ENCODE measurements at regions not wholly inside any gene's neighbourhood (a gene's known extent, or its start where the extent isn't known, plus 50 kb on each side); places are given as distances from the start of the nearest gene placed in this dataset.

DNA sequence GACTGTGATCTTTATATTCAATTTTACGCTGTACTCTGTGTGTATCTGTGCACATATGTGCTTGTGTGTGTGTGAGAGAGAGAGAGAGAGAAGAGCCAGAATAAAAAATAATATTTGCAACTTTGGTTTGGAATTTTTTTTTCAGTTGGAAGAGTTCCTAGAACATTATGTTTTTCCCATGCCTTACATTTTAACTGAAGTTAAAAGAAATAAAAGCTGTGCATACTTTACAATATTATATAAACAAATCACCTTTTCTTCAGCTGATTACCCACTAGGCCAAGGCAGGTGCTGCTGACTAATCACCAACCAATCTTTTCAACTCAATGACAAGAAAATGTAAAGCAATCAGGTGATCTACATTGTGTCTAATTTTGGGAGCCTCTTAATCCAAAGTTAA, 366.3 kb downstream of the NYAP2 start:
- no peak overlapping the region for H3K4me3 ChIP-seq (ENCODE audit: low read depth, low read length)
- DNase-seq (ENCODE audit: low read depth) = no peak

DNA sequence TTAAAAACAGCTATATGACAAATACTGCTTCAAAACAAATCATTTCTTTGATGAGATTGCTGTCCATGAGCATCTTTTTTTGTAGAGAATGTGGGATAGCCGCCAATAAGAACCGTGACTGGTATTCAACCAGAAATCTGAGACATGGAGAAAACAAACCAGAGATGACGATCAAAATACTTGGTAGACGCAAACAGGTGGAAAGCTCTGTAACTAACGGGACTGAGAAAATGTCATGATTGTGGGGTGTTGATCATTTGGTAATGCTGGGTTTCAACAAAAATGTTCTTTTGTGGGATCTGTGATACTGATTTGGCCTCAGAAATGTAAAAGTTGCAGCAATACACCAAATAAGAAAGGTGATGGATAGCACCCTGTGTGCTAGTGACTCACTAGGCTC, 364.8 kb downstream of the NYAP2 start:
- TF ChIP-seq, protein P1, sequence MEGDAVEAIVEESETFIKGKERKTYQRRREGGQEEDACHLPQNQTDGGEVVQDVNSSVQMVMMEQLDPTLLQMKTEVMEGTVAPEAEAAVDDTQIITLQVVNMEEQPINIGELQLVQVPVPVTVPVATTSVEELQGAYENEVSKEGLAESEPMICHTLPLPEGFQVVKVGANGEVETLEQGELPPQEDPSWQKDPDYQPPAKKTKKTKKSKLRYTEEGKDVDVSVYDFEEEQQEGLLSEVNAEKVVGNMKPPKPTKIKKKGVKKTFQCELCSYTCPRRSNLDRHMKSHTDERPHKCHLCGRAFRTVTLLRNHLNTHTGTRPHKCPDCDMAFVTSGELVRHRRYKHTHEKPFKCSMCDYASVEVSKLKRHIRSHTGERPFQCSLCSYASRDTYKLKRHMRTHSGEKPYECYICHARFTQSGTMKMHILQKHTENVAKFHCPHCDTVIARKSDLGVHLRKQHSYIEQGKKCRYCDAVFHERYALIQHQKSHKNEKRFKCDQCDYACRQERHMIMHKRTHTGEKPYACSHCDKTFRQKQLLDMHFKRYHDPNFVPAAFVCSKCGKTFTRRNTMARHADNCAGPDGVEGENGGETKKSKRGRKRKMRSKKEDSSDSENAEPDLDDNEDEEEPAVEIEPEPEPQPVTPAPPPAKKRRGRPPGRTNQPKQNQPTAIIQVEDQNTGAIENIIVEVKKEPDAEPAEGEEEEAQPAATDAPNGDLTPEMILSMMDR (IDR thresholded peaks at IDR 0.05; ENCODE audit: insufficient read depth, low read length, poor library complexity, severe bottlenecking) = no peak
- no peak overlapping the region for H3K4me3 ChIP-seq (ENCODE audit: low read depth, low read length)
- DNase-seq (ENCODE audit: low read depth) = no peak
- no peaks in the 10 kb centered on the region for H3K36me3 ChIP-seq (ENCODE audit: control insufficient read depth, insufficient read depth, low read length)
- no peaks in the 10 kb centered on the region for H3K27me3 ChIP-seq (ENCODE audit: control insufficient read depth, insufficient read depth, low read length)

More for the DNA sequence above, 366.3 kb downstream of the NYAP2 start:
- H3K36me3 ChIP-seq (ENCODE audit: control insufficient read depth, insufficient read depth, low read length) = no peaks in the 10 kb centered on the region
- TF ChIP-seq, protein P1 (IDR thresholded peaks at IDR 0.05; ENCODE audit: insufficient read depth, low read length, poor library complexity, severe bottlenecking) = no peak
- H3K27me3 ChIP-seq (ENCODE audit: control insufficient read depth, insufficient read depth, low read length) = no peaks in the 10 kb centered on the region

DNA sequence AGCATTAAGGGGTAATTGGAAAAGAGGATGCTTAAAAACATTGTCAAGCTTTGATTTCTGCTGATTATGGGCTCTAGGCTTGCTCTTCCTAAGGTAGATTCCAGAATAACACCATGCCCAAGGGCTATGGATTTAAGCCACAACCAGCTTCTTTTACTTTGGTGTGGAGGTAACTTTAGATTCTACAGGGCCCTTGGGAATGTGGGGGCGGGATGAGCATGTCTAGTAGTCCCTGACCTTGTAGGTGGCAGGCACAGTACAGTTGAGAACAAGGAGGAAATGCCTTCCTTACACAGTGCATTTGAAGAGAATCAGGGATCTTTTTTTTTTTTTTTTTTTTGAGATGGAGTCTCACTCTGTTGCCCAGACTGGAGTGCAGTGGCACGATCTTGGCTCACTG, 364.2 kb downstream of the NYAP2 start:
- TF ChIP-seq, protein P1 (IDR thresholded peaks at IDR 0.05; ENCODE audit: insufficient read depth, low read length, poor library complexity, severe bottlenecking) = no peak
- no peaks in the 10 kb centered on the region for H3K27me3 ChIP-seq (ENCODE audit: control insufficient read depth, insufficient read depth, low read length)
- DNase-seq (ENCODE audit: low read depth) = no peak
- H3K36me3 ChIP-seq (ENCODE audit: control insufficient read depth, insufficient read depth, low read length) = no peaks in the 10 kb centered on the region
- H3K4me3 ChIP-seq (ENCODE audit: low read depth, low read length) = no peak overlapping the region

DNA sequence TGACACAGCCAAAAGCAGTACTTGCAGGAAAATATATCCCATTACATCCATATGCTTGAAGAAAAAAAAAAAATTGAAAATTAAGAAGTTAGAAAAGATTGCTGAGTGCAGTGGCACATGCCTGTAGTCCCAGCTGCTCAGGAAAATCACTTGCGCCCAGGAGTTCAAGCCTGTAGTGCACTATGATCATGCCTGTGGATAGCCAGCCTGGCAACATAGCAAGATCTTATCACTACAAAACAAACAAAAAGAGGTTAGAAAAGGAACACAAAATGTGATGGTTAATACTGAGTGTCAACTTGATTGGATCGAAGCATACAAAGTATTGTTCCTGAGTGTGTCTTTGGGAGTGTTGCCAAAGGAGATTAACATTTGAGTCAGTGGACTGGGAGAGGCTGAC, 361.9 kb downstream of the NYAP2 start:
- no peaks in the 10 kb centered on the region for H3K36me3 ChIP-seq (ENCODE audit: control insufficient read depth, insufficient read depth, low read length)
- no peak overlapping the region for H3K4me3 ChIP-seq (ENCODE audit: low read depth, low read length)
- H3K27me3 ChIP-seq (ENCODE audit: control insufficient read depth, insufficient read depth, low read length) = no peaks in the 10 kb centered on the region
- TF ChIP-seq, protein P1 (IDR thresholded peaks at IDR 0.05; ENCODE audit: insufficient read depth, low read length, poor library complexity, severe bottlenecking) = no peak
- DNase-seq (ENCODE audit: low read depth) = no peak

DNA sequence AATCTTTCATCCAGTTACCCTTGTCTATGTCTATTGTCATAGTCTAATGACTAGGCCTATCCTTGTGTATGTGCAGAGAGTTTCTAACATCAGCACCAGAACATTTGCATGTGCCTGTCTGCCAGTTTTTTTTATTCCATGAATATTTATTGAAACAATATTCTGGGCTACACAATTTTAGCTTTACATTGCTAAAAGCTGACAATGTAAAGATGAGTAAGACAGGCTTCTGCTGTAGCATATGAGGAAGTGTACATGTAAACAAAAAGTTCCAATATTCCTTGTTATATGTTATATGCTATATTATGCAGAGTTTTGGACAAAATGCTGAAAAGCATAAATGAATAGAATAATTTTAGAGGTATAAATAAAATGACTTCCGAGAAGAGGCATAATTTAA, 357.7 kb downstream of the NYAP2 start:
- no peaks in the 10 kb centered on the region for H3K36me3 ChIP-seq (ENCODE audit: control insufficient read depth, insufficient read depth, low read length)
- H3K4me3 ChIP-seq (ENCODE audit: low read depth, low read length) = no peak overlapping the region
- H3K27me3 ChIP-seq (ENCODE audit: control insufficient read depth, insufficient read depth, low read length) = no peaks in the 10 kb centered on the region
- TF ChIP-seq, protein P1 (IDR thresholded peaks at IDR 0.05; ENCODE audit: insufficient read depth, low read length, poor library complexity, severe bottlenecking) = no peak
- no peak for DNase-seq (ENCODE audit: low read depth)

DNA sequence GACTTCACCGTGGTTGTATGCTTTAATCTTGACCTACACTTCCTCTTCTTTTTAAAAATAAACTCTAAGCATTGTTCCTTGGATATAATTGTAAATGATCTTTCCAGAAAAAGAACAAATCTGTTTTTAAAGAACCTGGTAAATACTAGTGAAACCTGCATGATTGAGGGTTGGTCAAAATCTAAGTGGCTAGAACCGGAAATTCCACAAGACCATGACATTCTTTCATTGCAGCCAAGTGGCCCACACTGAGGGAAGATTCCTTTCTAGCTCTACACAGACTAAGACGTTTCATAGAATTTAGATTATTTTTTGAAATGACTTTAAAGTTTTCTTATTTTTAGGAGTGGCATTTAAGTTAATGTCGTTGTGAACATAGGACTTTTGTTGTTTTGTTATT, 356.7 kb downstream of the NYAP2 start:
- Histone ChIP-seq H3K36me3 (ENCODE audit: control insufficient read depth, insufficient read depth, low read length) (no peaks in the 10 kb centered on the region), H3K4me3 (ENCODE audit: low read depth, low read length) (no peak overlapping the region), H3K27me3 (ENCODE audit: control insufficient read depth, insufficient read depth, low read length) (no peaks in the 10 kb centered on the region)
- DNase-seq (ENCODE audit: low read depth) = no peak
- TF ChIP-seq, protein P1 (IDR thresholded peaks at IDR 0.05; ENCODE audit: insufficient read depth, low read length, poor library complexity, severe bottlenecking) = no peak

Measured in kidney epithelial cell (primary cell).